Astrocyte of the cerebellum (primary cell): ENCODE measurements at regions not wholly inside any gene's neighbourhood (a gene's known extent, or its start where the extent isn't known, plus 50 kb on each side); places are given as distances from the start of the nearest gene placed in this dataset.
A peak's percentile ranks its signal among the peaks of the same experiment; 100 is the strongest.

ENCODE experiments used
- DNase-seq: peaks from one replicate; pipeline ENCODE4 v3.0.0-alpha.2; 2011; ENCODE audit warnings: low read depth
- H3K4me3 ChIP-seq: 2 replicates; pipeline ENCODE4 v1.5.1; 2011; ENCODE audit warnings: mild to moderate bottlenecking, low read depth, low read length, moderate library complexity
- CTCF ChIP-seq: IDR thresholded peaks from 2 replicates; pipeline ENCODE4 v1.5.1; 2012; ENCODE audit warnings: low read length, low read depth, moderate library complexity, mild to moderate bottlenecking; ENCODE audit errors: missing control alignments
- in situ Hi-C: cut with HindIII; loops from 2 replicates; pipeline ENCODE4 v1.10.0; 2017; ENCODE audit warnings: low sequenced_read_pairs

GRCh38 chr4:19534159-19534558 is 717.5 kb upstream of the SLIT2 start:
- in situ Hi-C loops = no loop called here
- DNase-seq = no peak

GRCh38 chr4:19531906-19532848 is 719.5 kb upstream of the SLIT2 start:
- in situ Hi-C loops = no loop called here
- no peak overlapping the region for H3K4me3 ChIP-seq
- DNase-seq = peak; percentile 51
- TF ChIP-seq CTCF = no peak

More at GRCh38 chr4:19534159-19534558, 717.5 kb upstream of the SLIT2 start:
- H3K4me3 ChIP-seq = no peak overlapping the region
- no peak for TF ChIP-seq CTCF

- in situ Hi-C loops = no loop called here
- H3K4me3 ChIP-seq = no peak overlapping the region
- TF ChIP-seq CTCF = no peak
- DNase-seq = no peak
These were observed 727.7 kb upstream of the SLIT2 start for GRCh38 chr4:19523964-19524363.

GRCh38 chr4:19522966-19523365 is 728.7 kb upstream of the SLIT2 start:
- TF ChIP-seq CTCF = no peak
- no peak overlapping the region for H3K4me3 ChIP-seq
- in situ Hi-C loops = no loop called here
- no peak for DNase-seq

- in situ Hi-C loops = no loop called here
- TF ChIP-seq CTCF = no peak
- no peak overlapping the region for H3K4me3 ChIP-seq
- no peak for DNase-seq
These were observed 730.7 kb upstream of the SLIT2 start for GRCh38 chr4:19520939-19521520.

- in situ Hi-C loops = no loop called here
- TF ChIP-seq CTCF = no peak
- no peak overlapping the region for H3K4me3 ChIP-seq
- DNase-seq = no peak
These were observed 737.2 kb upstream of the SLIT2 start for GRCh38 chr4:19514276-19515070.
